Esophagus squamous epithelium (tissue), 4 donors: ENCODE measurements at regions not wholly inside any gene's neighbourhood (a gene's known extent, or its start where the extent isn't known, plus 50 kb on each side); places are given as distances from the start of the nearest gene placed in this dataset.

Experiments
- CTCF ChIP-seq, 6 experiments: fragments of 450-650 bp in 4 of 6; fragments of 200-600 bp in 2 of 6; sonication (generic) in 2 of 6; IDR thresholded peaks; one replicate each; pipeline ENCODE4 v1.5.1; 2016 to 2019; ENCODE audit warnings: antibody characterized with exemption in 6 of 6, mild to moderate bottlenecking in 4 of 6, moderate library complexity in 4 of 6
- POLR2A ChIP-seq, 4 donors: fragments of 450-650 bp; IDR thresholded peaks; one replicate each; pipeline ENCODE4 v1.6.1; 2017; ENCODE audit warnings: antibody characterized with exemption in 4 of 4, mild to moderate bottlenecking in 4 of 4, moderate library complexity in 3 of 4

- TF ChIP-seq CTCF (IDR thresholded peaks at IDR 0.05) (no peak), POLR2A (IDR thresholded peaks at IDR 0.05) (no peak)
These were observed 305.7 kb downstream of the FZD1 start for GRCh38 chr7:91569728-91570457.
